NB4 (cell line): ENCODE measurements at regions not wholly inside any gene's neighbourhood (a gene's known extent, or its start where the extent isn't known, plus 50 kb on each side); places are given as distances from the start of the nearest gene placed in this dataset.

ENCODE experiments used
- DNase-seq: peaks from one replicate; pipeline ENCODE4 v3.0.0; 2010; ENCODE audit warnings: low read depth
- H3K4me3 ChIP-seq: one replicate; pipeline ENCODE4 v1.5.1; 2011; ENCODE audit warnings: mild to moderate bottlenecking, low read depth, low read length, moderate library complexity
- MYC ChIP-seq: IDR thresholded peaks from 2 replicates; pipeline ENCODE4 v1.6.1; 2011; ENCODE audit warnings: low read depth, low read length
- POLR2A ChIP-seq: IDR thresholded peaks from 2 replicates; pipeline ENCODE4 v1.6.1; 2011; ENCODE audit warnings: mild to moderate bottlenecking; ENCODE audit not compliant: insufficient read length; ENCODE audit errors: extremely low read depth
- TF ChIP-seq, protein P1 (sequence below): IDR thresholded peaks from one replicate; pipeline ENCODE4 v1.5.1; 2012; ENCODE audit warnings: low read depth, low read length
- TF ChIP-seq, protein P2 (sequence below): IDR thresholded peaks from 2 replicates; pipeline ENCODE4 v1.6.1; 2011; ENCODE audit warnings: low read depth, low read length

DNA sequence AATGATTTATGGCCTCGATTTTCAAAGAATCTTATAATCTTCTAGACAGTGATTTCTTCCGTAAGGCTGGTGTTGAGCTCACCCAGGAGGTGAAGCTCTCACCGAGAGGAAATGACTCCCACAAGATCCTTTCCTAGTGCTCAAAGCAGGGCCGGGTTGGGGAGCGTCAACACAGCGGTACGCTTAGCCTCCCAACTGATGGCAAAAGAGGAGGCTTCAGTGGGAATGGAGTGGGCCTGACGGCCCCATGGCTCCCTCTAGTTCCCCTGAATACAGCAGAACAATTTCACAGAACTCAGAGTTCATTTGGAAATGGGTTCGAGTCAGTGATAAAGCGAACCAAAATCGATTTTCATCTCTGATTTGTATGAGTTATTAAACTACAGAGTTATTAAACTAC, 449.5 kb downstream of the KLF12 start:
- no peak for DNase-seq
- TF ChIP-seq POLR2A, result no peak

DNA sequence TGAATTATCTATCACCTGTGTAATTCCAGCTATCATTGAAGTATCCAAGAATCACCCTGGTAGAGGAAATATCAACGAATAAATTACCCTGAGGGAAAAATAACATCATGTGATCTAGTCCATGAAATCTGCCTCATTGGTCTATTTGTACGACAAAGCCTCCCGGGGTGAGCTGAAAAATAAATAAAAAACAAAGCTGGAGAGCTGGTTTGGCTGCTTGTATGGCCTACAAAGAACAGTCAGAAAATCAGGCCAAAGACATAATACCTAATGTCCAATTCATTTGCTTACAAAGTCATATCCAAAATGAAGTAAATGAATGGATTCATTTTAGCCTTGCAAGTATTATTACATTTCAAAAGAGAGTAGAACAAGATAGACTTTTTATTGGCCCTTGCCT, 449.9 kb downstream of the KLF12 start:
- TF ChIP-seq, protein P1, sequence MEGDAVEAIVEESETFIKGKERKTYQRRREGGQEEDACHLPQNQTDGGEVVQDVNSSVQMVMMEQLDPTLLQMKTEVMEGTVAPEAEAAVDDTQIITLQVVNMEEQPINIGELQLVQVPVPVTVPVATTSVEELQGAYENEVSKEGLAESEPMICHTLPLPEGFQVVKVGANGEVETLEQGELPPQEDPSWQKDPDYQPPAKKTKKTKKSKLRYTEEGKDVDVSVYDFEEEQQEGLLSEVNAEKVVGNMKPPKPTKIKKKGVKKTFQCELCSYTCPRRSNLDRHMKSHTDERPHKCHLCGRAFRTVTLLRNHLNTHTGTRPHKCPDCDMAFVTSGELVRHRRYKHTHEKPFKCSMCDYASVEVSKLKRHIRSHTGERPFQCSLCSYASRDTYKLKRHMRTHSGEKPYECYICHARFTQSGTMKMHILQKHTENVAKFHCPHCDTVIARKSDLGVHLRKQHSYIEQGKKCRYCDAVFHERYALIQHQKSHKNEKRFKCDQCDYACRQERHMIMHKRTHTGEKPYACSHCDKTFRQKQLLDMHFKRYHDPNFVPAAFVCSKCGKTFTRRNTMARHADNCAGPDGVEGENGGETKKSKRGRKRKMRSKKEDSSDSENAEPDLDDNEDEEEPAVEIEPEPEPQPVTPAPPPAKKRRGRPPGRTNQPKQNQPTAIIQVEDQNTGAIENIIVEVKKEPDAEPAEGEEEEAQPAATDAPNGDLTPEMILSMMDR, result no peak
- no peak for TF ChIP-seq POLR2A
- TF ChIP-seq, protein P2, sequence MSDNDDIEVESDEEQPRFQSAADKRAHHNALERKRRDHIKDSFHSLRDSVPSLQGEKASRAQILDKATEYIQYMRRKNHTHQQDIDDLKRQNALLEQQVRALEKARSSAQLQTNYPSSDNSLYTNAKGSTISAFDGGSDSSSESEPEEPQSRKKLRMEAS, result no peak
- no peak for TF ChIP-seq MYC
- no peak for DNase-seq
- H3K4me3 ChIP-seq, result no peak overlapping the region

More for the DNA sequence above, 449.5 kb downstream of the KLF12 start:
- H3K4me3 ChIP-seq, result no peak overlapping the region

DNA sequence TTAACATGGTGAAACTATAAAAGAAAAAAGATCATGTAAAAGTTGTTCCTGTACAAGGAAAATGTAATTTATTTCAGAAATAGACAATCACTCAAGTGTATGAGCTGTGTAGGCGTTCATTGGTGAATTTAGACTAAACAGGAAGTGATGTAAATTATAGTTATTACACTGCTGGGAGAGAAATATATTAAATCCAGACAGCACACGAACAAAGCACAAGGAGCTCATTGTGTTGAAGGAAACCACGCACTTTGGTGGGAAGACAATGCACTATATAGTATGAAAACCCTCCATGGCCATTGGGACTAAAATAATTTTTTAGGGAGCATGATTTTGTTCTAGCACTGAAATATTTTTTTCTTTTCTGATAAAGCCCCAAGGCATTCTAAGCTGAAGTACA, 450.5 kb downstream of the KLF12 start:
- DNase-seq, result no peak
- no peak overlapping the region for H3K4me3 ChIP-seq
- TF ChIP-seq POLR2A, result no peak
- TF ChIP-seq MYC, result no peak

DNA sequence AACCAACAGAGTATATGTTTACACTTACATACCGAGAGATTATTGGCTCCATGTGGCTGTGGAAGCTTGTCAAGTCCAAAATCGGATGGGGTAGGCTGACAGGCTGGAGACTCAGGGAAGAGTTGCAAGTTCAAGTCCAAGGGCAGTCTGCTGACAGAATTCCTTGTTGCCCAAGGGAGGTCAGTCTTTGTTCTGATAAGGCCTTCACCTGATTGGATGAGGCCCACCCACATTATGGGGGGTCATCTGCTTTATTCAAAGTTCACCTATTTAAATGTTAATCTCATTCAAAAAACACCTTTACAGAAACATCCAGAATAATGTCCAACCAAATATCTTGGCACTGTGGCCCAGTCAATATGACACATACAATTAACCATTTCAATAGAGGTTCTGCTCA, 452.4 kb downstream of the KLF12 start:
- no peak for DNase-seq
- H3K4me3 ChIP-seq, result no peak overlapping the region
- TF ChIP-seq, protein P2, result no peak
- TF ChIP-seq POLR2A (no peak), MYC (no peak)
- TF ChIP-seq, protein P1, result no peak

DNA sequence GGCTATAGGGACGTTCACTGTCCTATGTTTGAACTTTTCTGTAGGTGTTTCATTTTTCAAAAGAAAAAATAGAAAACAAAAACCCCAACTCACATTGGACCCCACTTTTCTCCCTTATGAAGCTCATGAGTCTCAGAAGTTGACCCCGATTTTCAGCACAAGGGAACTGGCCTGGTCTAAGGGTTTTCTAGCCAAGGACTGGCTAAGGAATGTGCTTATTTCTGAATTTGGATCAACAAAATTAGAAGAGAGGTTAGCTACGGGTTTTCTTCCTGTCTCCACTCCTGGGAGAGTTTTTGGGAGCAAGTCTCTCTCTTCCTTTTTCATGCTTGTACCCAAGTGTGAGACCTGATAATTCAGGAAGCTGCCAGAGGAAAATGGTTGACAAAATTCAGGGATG, 453.2 kb downstream of the KLF12 start:
- no peak overlapping the region for H3K4me3 ChIP-seq
- TF ChIP-seq MYC (no peak), POLR2A (no peak)
- TF ChIP-seq, protein P1, result no peak
- TF ChIP-seq, protein P2, result no peak
- DNase-seq, result no peak

DNA sequence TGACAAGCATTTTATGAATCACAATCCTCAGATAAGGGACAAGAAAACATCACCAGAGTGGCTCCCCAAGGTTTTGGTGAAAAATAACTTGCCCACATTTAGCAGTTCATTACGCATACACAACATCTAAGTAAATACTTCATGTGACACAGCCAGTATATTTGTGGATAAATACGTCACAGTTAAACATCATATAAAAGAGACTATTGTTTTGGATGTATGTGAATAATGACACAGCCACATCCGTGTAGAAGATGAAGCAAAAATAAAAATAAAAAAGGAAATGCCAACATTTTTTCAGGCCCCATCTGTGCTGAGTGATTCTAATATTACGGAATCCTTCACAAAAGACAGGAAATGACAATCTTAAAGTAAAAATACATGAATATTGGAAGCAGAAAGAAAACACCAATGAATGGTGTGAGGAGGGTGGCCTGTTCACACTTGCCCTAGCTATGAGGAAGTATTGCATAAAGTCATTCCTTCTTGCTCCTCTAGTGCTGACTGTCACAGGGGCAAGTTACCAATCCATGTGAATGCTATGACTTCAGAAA, 457.1 kb downstream of the KLF12 start:
- TF ChIP-seq, protein P2, result no peak
- TF ChIP-seq MYC, result no peak
- TF ChIP-seq, protein P1, result no peak
- no peak for TF ChIP-seq POLR2A

DNA sequence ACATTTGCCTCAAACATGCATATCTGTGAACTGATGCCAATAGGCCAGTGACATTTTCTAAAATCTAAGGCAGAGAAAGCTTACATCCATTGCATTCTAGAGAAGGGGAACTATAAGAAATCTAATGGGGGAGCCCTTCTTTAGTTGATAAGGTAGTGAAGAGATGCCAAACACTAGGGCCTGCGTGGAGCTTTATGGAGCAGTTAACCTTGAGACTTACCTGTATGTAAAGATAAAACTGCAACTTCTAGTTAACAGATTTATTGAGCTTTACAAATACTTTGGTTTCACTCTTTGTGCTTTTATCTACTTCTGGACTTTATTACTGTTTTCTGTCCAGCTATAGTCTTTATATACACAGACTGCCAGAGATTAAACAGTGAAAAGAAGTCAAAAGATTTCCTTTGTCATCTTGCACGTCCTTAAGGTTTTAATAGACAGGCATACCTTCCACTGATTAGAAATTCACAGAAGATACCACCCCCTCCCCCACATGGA, 457.6 kb downstream of the KLF12 start:
- no peak for DNase-seq
- TF ChIP-seq MYC, result no peak
- TF ChIP-seq, protein P2, result no peak
- no peak for TF ChIP-seq POLR2A
- TF ChIP-seq, protein P1, result no peak
- H3K4me3 ChIP-seq, result no peak overlapping the region

More for the DNA sequence above, 457.1 kb downstream of the KLF12 start:
- no peak for DNase-seq
- H3K4me3 ChIP-seq, result no peak overlapping the region
